Gastrocnemius medialis (tissue), 4 donors: ENCODE measurements at regions not wholly inside any gene's neighbourhood (a gene's known extent, or its start where the extent isn't known, plus 50 kb on each side); places are given as distances from the start of the nearest gene placed in this dataset.

Experiments
- CTCF ChIP-seq, 5 experiments: fragments of 450-650 bp in 3 of 5; fragments of 200-600 bp in 2 of 5; sonication (generic) in 2 of 5; IDR thresholded peaks in 4 of 5; conservative IDR thresholded peaks in 1 of 5; 1 replicate in 4 of 5; 2 replicates in 1 of 5; pipeline ENCODE4 v1.5.1; 2016 to 2019; ENCODE audit warnings: antibody characterized with exemption in 5 of 5, mild to moderate bottlenecking in 3 of 5, moderate library complexity in 3 of 5
- POLR2A ChIP-seq, 2 donors: fragments of 450-650 bp; IDR thresholded peaks; one replicate each; pipeline ENCODE4 v1.6.1; 2017; ENCODE audit warnings: antibody characterized with exemption in 2 of 2, mild to moderate bottlenecking in 2 of 2, moderate library complexity in 2 of 2

GRCh38 chr10:58963101-58963534 lies 213.3 kb upstream of the PHYHIPL start:
- TF ChIP-seq CTCF (IDR thresholded peaks at IDR 0.05 in 4 of 5, conservative IDR thresholded peaks at IDR 0.05 in 1 of 5) (peak in 1 of 5 experiments; percentile 17), POLR2A (IDR thresholded peaks at IDR 0.05) (no peak)
